ENCODE measurements at regions not wholly inside any gene's neighbourhood (a gene's known extent, or its start where the extent isn't known, plus 50 kb on each side); places are given as distances from the start of the nearest gene placed in this dataset.

DNA sequence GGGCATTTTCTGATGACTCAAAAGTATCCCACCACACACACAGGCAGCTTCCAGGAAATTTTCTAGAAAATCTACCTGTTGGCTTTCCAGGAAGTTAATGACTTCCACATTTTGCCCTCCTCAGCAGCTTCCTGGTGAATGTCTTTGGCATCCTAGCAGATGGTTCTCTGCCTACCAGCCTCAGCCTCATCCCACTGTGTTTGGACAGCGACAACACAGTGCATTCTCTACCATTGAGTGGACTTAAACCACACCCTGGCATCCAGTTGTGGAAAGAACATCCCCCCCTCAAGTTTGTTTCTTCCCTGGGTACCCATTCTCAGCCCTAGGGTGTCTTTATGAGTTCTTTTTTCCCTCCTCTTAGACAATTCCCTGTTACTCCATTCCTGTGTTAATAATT, 50.8 kb upstream of the GADL1 start:
- Mint-ChIP-seq H3K4me1 (peaks cover 15% of the 10 kb centered on the region), H3K4me3 (no peak overlapping the region), H3K27me3 (ENCODE audit: low read depth) (no peaks in the 10 kb centered on the region), H3K9me3 (peaks cover 6% of the 10 kb centered on the region), H3K27ac (no peak overlapping the region), H3K36me3 (peaks cover 4% of the 10 kb centered on the region)
- DNase-seq (ENCODE audit: low spot score in 2 of 2, unreplicated experiment in 2 of 2) = no peak
- TF ChIP-seq, protein P1, sequence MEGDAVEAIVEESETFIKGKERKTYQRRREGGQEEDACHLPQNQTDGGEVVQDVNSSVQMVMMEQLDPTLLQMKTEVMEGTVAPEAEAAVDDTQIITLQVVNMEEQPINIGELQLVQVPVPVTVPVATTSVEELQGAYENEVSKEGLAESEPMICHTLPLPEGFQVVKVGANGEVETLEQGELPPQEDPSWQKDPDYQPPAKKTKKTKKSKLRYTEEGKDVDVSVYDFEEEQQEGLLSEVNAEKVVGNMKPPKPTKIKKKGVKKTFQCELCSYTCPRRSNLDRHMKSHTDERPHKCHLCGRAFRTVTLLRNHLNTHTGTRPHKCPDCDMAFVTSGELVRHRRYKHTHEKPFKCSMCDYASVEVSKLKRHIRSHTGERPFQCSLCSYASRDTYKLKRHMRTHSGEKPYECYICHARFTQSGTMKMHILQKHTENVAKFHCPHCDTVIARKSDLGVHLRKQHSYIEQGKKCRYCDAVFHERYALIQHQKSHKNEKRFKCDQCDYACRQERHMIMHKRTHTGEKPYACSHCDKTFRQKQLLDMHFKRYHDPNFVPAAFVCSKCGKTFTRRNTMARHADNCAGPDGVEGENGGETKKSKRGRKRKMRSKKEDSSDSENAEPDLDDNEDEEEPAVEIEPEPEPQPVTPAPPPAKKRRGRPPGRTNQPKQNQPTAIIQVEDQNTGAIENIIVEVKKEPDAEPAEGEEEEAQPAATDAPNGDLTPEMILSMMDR (IDR thresholded peaks at IDR 0.05; ENCODE audit: unreplicated experiment) = no peak

DNA sequence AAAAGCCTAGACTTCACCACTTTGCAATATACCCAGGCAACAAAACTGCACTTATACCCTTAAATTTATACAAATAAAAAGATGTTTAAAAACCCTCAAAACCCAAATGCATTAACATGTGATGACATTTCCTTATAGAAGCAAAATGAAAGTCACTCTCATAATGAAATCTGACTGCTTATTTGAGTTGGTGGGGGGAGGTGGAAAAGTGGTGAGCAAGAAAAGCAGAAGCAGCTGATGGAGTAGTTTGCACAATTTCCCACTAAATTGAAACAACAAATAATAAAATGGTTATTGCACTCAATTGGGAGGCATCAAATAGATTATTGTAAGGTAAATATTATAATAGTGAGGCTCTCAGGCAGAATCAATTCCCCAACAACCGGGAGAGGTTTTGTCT, 54.0 kb upstream of the GADL1 start:
- Mint-ChIP-seq H3K27me3 (ENCODE audit: low read depth) (no peaks in the 10 kb centered on the region), H3K4me3 (no peak overlapping the region), H3K36me3 (no peaks in the 10 kb centered on the region), H3K4me1 (peaks cover 7% of the 10 kb centered on the region), H3K27ac (no peak overlapping the region), H3K9me3 (no peaks in the 10 kb centered on the region)
- no peak for DNase-seq (ENCODE audit: low spot score in 2 of 2, unreplicated experiment in 2 of 2)
- TF ChIP-seq, protein P1 (IDR thresholded peaks at IDR 0.05; ENCODE audit: unreplicated experiment) = no peak

DNA sequence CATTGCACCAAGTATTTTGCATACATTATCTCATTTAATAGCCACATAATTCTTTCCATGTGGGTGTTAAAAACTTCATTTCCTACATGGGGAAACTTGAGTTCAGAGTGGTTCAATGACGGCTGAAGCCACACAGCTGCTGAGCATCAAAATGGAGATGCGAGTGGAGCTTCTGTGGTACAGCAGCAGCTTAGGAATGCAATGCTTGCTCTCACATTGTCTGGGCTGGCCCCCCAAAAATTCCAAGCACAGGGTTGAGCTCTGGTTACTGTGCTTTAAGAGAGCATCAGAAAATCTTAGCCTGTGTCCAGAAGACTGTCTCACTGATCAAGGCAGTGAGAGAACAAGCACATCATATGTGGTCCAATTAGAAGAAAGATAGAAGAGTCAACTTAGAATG, 57.4 kb upstream of the GADL1 start:
- Mint-ChIP-seq H3K36me3 (no peaks in the 10 kb centered on the region), H3K27me3 (ENCODE audit: low read depth) (no peaks in the 10 kb centered on the region), H3K4me1 (peaks cover 6% of the 10 kb centered on the region), H3K9me3 (no peaks in the 10 kb centered on the region), H3K27ac (no peak overlapping the region), H3K4me3 (no peak overlapping the region)
- TF ChIP-seq, protein P1 (IDR thresholded peaks at IDR 0.05; ENCODE audit: unreplicated experiment) = no peak
- DNase-seq (ENCODE audit: low spot score in 2 of 2, unreplicated experiment in 2 of 2) = no peak

DNA sequence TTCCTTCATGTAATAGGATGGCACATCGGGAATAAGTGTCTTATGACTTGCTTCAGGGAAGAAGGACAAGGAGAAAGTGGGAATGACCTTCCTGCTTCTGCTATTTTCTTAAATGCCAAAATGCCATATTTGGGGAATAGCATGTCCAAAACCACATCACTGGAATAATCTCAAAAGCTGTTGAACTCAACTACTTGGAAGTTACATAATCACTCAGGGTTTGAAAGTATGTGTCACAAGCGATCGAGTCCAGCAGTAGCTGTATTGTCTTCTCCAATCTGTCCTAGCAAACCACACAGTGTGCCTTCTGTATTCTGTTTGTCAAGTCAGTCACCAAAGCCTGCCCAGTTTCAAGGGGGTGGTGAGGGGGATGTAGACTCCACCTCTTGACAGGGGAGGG, 58.3 kb upstream of the GADL1 start:
- H3K4me3 Mint-ChIP-seq = no peak overlapping the region
- TF ChIP-seq, protein P1 (IDR thresholded peaks at IDR 0.05; ENCODE audit: unreplicated experiment) = no peak
- no peaks in the 10 kb centered on the region for H3K27me3 Mint-ChIP-seq (ENCODE audit: low read depth)
- no peaks in the 10 kb centered on the region for H3K9me3 Mint-ChIP-seq
- no peak overlapping the region for H3K27ac Mint-ChIP-seq
- DNase-seq (ENCODE audit: low spot score in 2 of 2, unreplicated experiment in 2 of 2) = no peak
- peaks cover 1% of the 10 kb centered on the region for H3K36me3 Mint-ChIP-seq
- H3K4me1 Mint-ChIP-seq = peaks cover 6% of the 10 kb centered on the region

DNA sequence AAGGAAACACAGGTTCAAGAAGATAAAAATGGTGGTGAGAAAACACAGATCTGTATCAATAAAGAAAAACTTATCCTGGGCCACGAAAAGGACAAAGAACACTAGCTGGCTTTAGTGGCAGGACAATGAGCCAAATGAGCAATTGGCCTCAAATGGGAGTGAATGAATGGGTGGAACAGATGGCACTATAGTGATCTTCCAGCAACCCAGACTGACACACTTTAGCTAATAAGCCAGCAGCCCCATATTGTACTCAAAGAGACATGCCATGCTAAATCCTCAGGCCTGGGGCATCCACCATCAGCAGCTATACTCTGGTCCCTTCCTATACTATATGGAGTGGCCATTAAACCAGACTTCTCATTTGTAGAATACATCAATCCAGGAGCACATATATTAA, 60.0 kb upstream of the GADL1 start:
- H3K9me3 Mint-ChIP-seq = peaks cover 13% of the 10 kb centered on the region
- H3K27me3 Mint-ChIP-seq (ENCODE audit: low read depth) = no peaks in the 10 kb centered on the region
- H3K4me1 Mint-ChIP-seq = peaks cover 6% of the 10 kb centered on the region
- peaks cover 1% of the 10 kb centered on the region for H3K36me3 Mint-ChIP-seq
- no peak for DNase-seq (ENCODE audit: low spot score in 2 of 2, unreplicated experiment in 2 of 2)
- TF ChIP-seq, protein P1 (IDR thresholded peaks at IDR 0.05; ENCODE audit: unreplicated experiment) = no peak
- H3K4me3 Mint-ChIP-seq = no peak overlapping the region
- H3K27ac Mint-ChIP-seq = no peak overlapping the region

DNA sequence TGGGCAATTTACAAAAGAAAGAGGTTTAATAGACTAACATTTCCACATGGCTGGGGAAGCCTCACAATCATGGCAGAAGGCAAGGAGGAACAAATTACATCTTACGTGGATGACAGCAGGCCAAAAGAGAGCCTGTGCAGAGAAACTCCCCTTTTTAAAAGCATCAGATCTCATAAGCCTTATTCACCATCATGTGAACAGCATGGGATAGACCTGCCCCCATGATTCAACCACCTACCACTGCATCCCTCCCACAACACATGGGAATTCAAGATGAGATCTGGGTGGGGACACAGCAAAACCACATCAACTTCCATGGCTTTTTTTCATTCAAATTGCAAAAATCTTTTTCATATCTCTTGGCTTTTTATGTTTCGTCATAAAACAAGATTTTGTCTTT, 67.6 kb upstream of the GADL1 start:
- no peak for DNase-seq (ENCODE audit: low spot score in 2 of 2, unreplicated experiment in 2 of 2)
- TF ChIP-seq, protein P1 (IDR thresholded peaks at IDR 0.05; ENCODE audit: unreplicated experiment) = no peak
- Mint-ChIP-seq H3K9me3 (peaks cover 30% of the 10 kb centered on the region), H3K36me3 (peaks cover 1% of the 10 kb centered on the region), H3K4me3 (no peak overlapping the region), H3K27ac (no peak overlapping the region), H3K27me3 (ENCODE audit: low read depth) (no peaks in the 10 kb centered on the region), H3K4me1 (no peaks in the 10 kb centered on the region)
